ENCODE measurements at regions not wholly inside any gene's neighbourhood (a gene's known extent, or its start where the extent isn't known, plus 50 kb on each side); places are given as distances from the start of the nearest gene placed in this dataset.

DNA sequence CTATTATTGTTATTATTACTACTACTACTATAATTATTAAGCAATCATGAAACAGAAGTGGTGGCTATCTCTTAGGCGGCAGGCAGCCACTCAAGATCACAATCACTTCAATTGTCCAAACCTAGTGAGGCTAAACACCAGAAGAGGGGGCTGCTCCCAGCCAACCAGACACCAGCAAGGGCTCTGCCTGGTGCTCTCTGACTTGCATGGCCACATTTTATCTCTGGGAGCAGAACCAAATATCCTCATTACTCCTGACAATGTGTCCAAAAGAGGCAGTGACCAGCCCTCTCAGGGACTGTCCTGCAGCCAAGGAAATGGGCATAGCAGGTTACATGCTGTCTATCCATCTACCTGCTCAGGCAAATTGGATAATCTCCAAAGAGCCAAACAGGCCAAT lies 187.4 kb upstream of the PDE1C start:
- TF ChIP-seq, protein P1, sequence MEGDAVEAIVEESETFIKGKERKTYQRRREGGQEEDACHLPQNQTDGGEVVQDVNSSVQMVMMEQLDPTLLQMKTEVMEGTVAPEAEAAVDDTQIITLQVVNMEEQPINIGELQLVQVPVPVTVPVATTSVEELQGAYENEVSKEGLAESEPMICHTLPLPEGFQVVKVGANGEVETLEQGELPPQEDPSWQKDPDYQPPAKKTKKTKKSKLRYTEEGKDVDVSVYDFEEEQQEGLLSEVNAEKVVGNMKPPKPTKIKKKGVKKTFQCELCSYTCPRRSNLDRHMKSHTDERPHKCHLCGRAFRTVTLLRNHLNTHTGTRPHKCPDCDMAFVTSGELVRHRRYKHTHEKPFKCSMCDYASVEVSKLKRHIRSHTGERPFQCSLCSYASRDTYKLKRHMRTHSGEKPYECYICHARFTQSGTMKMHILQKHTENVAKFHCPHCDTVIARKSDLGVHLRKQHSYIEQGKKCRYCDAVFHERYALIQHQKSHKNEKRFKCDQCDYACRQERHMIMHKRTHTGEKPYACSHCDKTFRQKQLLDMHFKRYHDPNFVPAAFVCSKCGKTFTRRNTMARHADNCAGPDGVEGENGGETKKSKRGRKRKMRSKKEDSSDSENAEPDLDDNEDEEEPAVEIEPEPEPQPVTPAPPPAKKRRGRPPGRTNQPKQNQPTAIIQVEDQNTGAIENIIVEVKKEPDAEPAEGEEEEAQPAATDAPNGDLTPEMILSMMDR (IDR thresholded peaks at IDR 0.05; ENCODE audit: low read depth, low read length): no peak
- H3K4me3 ChIP-seq (ENCODE audit: low read depth, low read length): no peak overlapping the region

DNA sequence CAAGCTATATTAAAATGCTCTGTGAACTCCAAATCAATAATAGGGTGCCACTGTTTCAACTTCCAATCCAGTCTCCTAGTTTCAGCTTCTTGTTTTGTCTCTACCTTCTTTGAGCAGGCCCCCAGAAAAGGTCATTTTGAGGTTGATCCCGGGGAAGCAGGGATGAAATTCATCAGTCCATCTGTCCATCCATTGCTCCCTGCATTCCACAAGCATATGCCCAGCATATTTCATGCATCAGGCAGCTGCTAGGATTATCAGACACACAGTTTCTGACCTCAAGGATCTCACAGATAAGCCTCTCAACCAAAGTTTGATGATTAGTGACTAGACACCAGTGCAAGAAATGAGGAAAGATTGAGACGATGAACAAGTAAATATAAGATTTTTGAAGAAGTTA lies 186.6 kb upstream of the PDE1C start:
- no peak overlapping the region for H3K4me3 ChIP-seq (ENCODE audit: low read depth, low read length)
- TF ChIP-seq, protein P1 (IDR thresholded peaks at IDR 0.05; ENCODE audit: low read depth, low read length): no peak

DNA sequence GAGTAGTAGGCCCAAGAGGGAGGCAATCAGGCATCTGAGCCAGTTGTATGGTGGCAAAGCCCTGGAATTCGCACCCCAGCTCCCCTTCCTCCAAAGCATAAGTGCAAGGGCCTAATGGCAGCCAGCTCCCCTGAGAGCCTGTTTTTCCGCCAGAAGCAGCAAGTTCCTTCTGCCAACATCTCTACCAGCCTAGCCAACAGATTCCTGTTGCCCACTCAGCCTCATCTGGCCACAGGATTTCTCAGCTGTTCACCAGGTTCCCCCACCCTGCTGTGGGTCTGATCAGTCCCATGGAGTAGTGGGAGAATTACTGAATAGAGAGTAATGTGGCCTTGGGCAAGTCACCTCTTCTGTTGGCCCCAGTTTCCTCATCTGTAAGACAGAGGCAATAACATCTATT lies 186.2 kb upstream of the PDE1C start:
- no peak overlapping the region for H3K4me3 ChIP-seq (ENCODE audit: low read depth, low read length)
- TF ChIP-seq, protein P1 (IDR thresholded peaks at IDR 0.05; ENCODE audit: low read depth, low read length): no peak

DNA sequence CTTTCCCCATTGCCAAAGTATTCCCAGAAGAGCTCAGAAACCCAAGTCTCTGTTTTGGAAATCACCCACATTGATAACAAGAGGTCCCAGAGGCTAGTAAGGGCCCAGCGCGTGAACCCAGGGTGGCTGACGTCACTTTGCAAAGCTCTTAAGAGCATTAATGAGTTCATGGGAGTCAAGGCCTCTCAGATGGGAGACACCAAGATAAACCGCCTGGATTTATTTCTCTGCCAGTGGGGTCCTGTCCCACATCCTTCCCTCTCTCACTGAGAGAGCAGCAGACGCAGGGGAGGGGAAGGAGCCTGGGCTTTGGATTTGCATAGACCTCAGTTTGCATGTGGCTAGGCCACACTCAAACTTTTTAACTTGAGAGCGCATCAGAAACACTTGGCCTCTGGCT lies 184.8 kb upstream of the PDE1C start:
- TF ChIP-seq, protein P1 (IDR thresholded peaks at IDR 0.05; ENCODE audit: low read depth, low read length): no peak

DNA sequence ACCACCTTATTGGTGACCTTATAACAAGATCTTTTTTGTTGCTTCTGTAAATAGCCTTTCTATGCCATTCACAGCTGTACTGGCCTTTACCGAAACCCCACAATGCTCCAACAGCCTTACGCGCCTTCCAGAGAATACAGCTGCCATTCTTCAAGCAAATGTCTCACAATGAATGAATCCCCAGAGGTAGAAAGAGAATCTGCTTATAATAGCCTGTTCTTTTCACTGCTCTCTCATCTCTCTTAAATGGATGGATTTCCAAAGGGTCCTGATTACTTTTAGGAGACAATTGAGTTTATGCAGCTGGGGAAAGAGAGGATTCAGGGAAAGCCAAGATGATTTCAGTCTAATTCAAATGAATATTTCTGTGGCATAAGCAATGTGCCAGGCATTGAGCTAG lies 183.1 kb upstream of the PDE1C start:
- no peak overlapping the region for H3K4me3 ChIP-seq (ENCODE audit: low read depth, low read length)
- TF ChIP-seq, protein P1 (IDR thresholded peaks at IDR 0.05; ENCODE audit: low read depth, low read length): no peak

More for the DNA sequence above, 184.8 kb upstream of the PDE1C start:
- no peak overlapping the region for H3K4me3 ChIP-seq (ENCODE audit: low read depth, low read length)

DNA sequence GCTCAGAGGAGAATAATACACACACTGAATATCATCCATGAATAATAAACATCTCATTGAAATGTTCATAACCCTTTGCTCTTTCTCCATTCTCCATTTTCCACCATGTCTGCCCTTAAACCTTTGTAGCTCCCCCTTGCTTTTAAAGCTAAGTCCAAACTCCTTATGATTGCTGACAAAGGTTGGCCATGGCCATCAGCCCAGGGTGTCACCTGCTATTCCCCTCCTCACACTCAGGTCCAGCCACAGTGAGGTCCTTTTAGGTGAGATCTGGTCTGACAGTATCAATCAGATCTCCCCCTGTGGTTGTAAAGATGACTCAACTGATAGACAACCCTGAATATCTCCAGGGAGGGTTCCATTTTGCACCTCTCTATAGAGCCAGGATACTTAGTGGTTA lies 181.5 kb upstream of the PDE1C start:
- TF ChIP-seq, protein P1 (IDR thresholded peaks at IDR 0.05; ENCODE audit: low read depth, low read length): no peak

DNA sequence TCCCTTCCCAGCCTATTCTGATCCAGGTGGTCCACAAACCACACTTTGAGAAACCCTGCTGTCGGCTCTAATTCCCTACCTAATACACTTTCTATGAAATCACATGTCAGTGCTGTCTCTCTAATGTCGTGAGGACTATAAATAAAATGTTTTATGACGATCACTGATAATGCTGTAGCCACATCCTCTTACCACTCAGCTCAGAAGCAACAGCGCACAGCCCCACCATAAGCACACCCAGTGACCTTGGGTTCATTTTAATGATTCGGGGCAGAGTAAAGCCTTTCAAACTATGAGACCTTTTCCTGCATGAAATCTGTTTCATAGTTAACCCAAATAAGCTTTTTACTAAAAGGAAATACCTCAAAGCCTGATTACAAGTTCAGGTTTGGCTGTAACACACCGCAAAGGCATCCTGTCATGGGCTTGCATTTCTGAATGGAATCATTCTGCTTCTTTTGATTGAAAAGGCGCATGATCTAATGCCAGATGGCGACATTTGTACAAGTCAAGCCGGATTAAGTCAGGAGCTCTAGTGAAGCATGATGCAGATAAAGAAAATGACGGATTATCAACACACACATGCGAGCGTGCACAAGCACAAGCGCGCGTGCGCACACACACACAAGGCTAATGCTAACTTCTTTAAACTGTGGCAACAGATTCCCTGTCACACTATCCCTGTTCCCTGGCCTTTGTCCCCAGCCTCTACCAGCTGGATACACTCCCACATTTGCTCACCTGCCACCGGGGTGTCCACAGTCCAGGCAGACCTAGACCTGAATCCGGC lies 180.5 kb upstream of the PDE1C start:
- H3K4me3 ChIP-seq (ENCODE audit: low read depth, low read length): no peak overlapping the region

More for the DNA sequence above, 181.5 kb upstream of the PDE1C start:
- no peak overlapping the region for H3K4me3 ChIP-seq (ENCODE audit: low read depth, low read length)

More for the DNA sequence above, 180.5 kb upstream of the PDE1C start:
- TF ChIP-seq, protein P1 (IDR thresholded peaks at IDR 0.05; ENCODE audit: low read depth, low read length): no peak
